ENCODE measurements at regions not wholly inside any gene's neighbourhood (a gene's known extent, or its start where the extent isn't known, plus 50 kb on each side); places are given as distances from the start of the nearest gene placed in this dataset.

DNA sequence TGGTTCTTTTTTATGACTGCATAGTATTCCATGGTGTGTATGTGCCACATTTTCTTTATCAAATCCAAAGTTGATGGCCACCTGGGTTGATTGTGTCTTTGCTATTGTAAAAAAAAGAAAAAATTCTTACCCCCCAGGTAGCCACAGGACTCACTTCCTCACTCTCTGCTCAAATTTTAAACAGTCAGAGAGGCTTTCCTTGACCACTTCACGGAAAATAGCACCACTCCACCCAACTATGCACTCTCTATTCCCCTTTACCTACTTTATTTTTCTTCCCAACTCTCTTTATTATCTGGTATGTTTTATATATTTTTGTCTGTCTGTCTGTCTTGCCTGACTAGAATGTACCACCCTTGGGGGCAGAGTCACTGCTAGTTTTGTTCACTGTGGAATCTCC, 205.3 kb downstream of the BTG1 start:
- no peak for TF ChIP-seq CTCF (IDR thresholded peaks at IDR 0.05; ENCODE audit: insufficient read depth, low read length, poor library complexity, severe bottlenecking)
- TF ChIP-seq EZH2phosphoT487 (conservative IDR thresholded peaks at IDR 0.05; ENCODE audit: low read length): no peak

Measured in SU-DHL-6 (cell line).